HG02678 (cell line): ENCODE measurements at regions not wholly inside any gene's neighbourhood (a gene's known extent, or its start where the extent isn't known, plus 50 kb on each side); places are given as distances from the start of the nearest gene placed in this dataset.
"Not testable (repeated sequence)": the region's sequence is repeated elsewhere in the genome, so short reads cannot be mapped to it uniquely, and the experiment has no call there.

Experiments
- ATAC-seq: cut with Tn5 transposase; IDR thresholded peaks from one replicate; pipeline ENCODE4 v1.9.1; 2021; ENCODE audit warnings: mild to moderate bottlenecking, moderate library complexity; ENCODE audit not compliant: unreplicated experiment

DNA sequence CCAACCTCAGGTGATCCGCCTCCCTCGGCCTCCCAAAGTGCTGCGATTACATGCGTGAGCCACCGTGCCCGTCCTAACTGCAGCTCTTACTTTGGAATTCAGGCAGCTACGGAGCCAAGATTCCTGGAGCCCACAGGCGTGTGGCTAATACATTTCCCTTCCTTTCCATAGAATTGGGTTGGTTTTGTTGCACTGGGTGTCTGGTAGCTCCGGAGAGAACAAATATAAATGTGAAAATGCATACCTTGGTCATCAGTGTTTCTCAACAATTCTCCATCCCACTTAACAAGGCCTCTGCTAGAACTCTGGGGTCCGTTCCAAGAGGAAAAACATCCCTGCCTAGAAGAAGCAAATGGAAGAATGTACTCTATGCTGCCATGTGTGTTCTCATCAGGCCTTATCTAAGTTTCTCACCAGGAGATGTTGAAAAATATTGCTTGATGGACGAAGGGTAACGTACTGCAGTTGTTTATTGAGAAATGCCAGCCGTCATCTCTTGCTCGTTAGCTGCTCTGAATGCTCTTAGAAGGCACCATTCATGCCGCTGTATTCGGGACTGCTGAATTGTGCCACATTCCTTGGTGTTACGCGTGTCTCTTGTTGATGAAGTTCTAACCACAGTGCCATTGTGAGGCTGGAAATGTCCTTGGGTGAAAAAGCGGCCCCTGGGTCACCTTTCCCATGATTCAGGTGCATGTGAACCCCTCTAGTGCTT, 50.5 kb upstream of the CD99 start:
- no peak for ATAC-seq

- ATAC-seq = no peak
Measured at GRCh38 chrX:2638279-2638678, 52.8 kb upstream of the CD99 start.

GRCh38 chrX:2635342-2635741, 55.8 kb upstream of the CD99 start:
- ATAC-seq = no peak

DNA sequence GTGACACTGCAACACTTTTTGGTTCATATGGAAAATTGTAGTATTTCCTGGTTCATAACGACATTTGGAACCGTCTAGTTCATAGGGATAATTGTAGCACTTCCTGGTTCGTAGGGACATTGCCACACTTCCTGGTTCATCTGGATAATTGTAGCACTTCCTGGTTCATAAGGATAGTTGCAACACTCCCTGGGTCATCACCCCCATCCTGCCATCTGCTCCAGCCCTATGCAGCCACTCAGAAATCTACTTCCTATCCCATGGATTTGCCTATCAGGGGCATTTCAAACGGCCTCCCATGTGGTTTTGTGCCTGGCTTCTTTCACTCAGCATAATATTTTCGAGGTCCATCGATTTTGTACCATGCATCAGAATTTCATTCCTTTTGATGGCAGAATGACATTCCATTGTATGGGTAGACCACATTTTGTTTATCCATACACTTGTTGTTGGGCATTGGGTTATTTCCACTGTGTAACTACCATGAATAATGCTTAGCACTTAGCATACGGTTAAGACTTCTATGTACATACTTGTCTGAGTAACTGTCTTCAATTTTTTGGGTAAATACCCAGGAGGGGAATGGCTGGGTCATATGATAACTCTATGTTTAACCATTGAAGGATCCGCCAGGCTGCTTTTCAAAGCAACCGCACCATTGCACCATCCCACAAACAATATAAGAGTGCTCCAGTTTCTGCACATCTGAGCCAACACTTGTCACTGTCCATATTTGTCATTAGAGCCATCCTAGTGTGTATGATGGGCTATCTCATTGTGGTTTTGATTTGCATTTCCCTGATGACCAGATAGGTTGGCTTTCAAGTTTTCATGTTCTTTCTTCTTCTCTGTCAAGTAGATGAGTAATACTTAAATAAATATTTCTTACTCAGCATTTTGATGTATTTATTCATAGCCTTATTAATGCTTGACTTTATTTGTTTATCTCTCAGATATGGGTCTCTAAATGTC, 58.3 kb upstream of the CD99 start:
- ATAC-seq = no peak

- ATAC-seq = no peak
Measured at GRCh38 chrX:2631743-2632532, 59.2 kb upstream of the CD99 start.

DNA sequence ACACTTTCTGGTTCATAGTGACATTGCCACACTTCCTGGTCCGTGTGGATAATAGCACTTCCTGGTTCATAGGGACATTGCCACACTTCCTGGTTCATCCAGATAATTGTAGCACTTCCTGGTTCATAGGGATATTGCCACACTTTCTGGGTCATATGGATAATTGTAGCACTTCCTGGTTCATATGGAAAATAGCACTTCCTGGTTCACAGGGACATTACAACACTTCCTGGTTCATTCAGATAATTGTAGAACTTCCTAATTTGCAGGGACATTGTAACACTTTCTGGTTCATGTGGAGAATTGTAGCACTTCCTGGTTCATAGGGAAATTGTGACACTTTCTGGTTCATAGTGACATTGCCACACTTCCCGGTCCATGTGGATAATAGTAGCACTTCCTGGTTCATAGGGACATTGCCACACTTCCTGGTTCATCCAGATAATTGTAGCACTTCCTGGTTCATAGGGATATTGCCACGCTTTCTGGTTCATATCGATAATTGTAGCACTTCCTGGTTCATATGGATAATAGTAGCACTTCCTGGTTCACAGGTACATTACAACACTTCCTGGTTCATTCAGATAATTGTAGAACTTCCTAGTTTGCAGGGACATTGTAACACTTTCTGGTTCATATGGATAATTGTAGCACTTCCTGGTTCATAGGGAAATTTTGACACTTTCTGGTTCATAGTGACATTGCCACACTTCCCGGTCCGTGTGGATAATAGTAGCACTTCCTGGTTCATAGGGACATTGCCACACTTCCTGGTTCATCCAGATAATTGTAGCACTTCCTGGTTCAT, 60.0 kb upstream of the CD99 start:
- not testable (repeated sequence) for ATAC-seq

DNA sequence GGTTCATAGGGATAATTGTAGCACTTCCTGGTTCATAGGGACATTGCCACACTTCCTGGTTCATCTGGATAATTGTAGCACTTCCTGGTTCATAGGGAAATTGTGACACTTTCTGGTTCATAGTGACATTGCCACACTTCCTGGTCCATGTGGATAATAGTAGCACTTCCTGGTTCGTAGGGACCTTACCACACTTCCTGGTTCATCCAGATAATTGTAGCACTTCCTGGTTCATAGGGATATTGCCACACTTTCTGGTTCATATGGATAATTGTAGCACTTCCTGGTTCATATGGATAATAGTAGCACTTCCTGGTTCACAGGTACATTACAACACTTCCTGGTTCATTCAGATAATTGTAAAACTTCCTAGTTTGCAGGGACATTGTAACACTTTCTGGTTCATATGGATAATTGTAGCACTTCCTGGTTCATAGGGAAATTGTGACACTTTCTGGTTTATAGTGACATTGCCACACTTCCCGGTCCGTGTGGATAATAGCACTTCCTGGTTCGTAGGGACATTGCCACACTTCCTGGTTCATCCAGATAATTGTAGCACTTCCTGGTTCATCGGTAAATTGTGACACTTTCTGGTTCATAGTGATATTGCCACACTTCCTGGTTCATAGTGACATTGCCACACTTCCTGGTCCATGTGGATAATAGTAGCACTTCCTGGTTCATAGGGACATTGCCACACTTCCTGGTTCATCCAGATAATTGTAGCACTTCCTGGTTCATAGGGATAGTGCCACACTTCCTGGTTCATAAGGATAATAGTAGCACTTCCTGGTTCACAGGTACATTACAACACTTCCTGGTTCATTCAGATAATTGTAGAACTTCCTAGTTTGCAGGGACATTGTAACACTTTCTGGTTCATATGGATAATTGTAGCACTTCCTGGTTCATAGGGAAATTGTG, 60.8 kb upstream of the CD99 start:
- ATAC-seq = not testable (repeated sequence)

GRCh38 chrX:2629316-2630007, 61.6 kb upstream of the CD99 start:
- ATAC-seq = no peak

DNA sequence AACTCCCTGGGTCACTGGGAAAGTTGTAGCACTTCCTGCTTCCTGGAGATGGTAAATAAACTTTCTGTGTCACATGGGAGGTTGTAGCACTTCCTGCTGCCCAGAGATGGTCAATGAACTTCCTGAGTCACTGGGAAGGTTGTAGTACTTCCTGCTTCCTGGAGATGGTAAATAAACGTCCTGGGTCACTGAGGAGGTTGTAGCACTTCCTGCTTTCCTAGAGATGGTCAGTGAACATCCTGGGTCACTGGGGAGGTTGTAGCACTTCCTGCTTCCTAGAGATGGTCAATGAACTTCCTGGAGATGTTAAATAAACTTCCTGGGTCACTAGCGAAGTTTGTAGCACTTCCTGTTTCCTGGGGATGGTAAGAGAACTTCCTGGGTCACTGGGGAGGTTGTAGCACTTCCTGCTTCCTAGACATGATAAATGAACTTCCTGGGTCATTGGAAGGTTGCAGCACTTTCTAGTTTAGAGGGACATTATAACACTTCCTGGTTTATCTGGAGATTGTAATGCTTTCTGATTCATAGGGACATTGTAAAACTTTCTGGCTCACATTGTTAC, 62.3 kb upstream of the CD99 start:
- no peak for ATAC-seq

GRCh38 chrX:2627272-2627867, 63.7 kb upstream of the CD99 start:
- peak; percentile 69 for ATAC-seq

DNA sequence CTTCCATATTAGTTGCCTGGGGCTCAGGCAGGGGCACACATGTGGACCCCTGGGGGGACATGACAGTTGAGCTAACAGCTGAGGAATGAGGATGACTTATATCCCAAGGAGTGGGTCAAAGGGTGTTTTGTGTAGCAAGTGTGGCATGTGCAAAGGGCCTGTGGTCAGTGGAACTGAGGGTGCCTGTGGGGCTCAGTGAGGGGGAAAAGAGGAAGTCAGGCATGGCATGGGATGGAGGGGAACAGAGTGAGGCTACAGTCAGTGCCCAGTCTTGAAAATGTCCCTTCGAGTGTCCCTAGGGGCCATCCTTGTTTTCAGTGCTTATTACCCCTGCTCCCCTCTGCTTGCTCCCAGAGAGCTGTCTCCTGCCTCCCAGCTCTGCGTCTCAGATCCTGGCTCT, 64.3 kb upstream of the CD99 start:
- ATAC-seq = no peak

GRCh38 chrX:2620576-2620975, 70.5 kb upstream of the CD99 start:
- no peak for ATAC-seq

DNA sequence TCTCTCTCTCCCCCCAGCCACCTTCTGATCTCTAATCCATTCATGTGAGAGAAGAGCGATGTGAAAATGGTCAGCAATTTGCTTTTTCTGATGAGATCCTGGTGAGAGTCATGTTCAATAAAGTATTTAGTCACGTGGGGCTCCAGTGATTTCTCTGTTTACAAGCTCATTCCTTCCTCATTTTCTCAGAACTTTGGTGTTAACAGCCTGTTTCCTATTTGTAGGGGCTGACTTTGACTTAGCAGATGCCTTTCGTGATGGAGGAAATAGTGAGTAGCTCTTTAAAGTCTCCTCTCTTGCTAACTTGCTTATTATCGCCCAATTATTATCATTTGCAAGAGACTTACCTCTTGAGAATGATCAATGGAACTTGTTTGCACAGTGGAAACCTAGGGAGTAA, 72.6 kb upstream of the CD99 start:
- no peak for ATAC-seq

- ATAC-seq = no peak
Measured at GRCh38 chrX:2614911-2615310, 76.2 kb upstream of the CD99 start.

DNA sequence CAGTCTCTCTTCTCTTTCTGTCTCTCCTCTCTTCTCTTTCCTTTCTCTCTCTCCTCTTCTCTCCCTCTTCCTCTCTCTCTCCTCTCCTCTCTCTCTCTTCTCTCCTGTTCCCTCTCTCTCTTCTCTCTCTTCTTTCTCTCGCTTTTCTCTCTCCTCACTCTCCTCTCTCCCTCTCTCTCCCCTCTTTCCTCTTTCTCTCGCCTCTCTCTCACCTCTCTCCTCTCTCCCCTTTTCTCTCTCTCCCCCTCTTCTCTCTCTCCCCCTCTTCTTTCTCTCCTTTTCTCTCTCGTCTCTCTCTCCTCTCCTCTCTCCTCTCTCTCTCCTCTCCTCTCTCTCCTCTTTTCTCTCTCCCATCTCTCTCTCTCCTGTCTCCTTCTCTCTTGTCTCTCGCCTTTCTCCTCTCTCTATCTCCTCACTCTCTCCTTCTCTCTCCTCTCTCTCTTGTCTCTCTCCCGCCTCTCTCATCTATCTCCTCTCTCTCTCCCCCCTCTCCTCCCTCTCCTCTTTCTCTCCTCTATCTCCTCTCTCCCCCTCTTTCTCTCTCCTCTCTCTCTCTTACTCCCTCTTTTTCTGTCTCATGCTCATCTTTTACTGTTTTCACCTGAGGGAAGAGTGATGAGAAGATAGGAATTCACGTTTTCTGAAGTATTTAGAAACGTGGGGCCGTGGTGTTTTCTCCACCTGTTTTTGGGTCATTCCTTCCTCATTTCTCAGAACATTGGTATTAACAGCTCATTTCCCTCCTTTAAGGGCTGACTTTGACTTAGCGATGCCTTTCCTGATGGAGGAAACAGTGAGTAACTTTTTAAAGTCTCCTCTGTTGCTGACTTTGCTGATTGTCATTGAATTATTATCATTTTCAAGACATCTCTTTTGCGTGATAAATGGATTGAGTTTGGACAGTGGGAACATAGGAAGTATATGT, 80.6 kb upstream of the CD99 start:
- ATAC-seq = no peak

GRCh38 chrX:2609431-2610238, 81.5 kb upstream of the CD99 start:
- ATAC-seq = peak; percentile 47
